ENCODE measurements at regions not wholly inside any gene's neighbourhood (a gene's known extent, or its start where the extent isn't known, plus 50 kb on each side); places are given as distances from the start of the nearest gene placed in this dataset.

DNA sequence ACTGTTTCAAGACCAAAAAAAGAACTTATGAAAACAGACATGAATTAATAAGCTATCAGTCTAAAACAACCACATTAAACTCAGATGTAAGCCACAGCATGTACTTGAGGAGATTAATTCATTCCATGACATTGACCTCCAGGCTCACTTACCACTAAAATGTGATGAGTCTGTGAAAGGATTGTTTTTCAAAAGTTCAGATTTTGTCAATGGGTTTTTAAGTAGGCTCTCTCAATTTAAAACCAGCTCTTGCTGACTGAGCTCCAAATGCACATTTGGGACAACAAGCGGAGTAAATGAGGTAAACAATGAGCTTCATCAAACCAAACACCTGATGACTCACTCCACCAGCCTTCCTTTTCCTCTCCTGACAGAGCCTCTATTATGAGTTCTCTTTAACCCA lies 197.0 kb downstream of the SIM1 start:
- POLR2A ChIA-PET (ENCODE audit: low non-redundant PET), result no interaction called here
- no peak for DNase-seq (ENCODE audit: low spot score)

GRCh38 chr6:100266494-100267401 lies 198.0 kb downstream of the SIM1 start:
- ChIA-PET POLR2A (ENCODE audit: low non-redundant PET) (no interaction called here), CTCF (no interaction called here)
- no TSS peak for BruUV-seq (replicated peaks)
- H3K9me3 ChIP-seq (ENCODE audit: low read depth, low read length, poor library complexity, severe bottlenecking), result no peaks in the 10 kb centered on the region
- H3K27ac ChIP-seq (ENCODE audit: low read depth, low read length, poor library complexity, severe bottlenecking), result no peak overlapping the region
- H3K27me3 ChIP-seq (replicated peaks; ENCODE audit: insufficient read depth, low read depth, low read length, poor library complexity), result no peaks in the 10 kb centered on the region
- H3K4me3 ChIP-seq (ENCODE audit: low read depth, low read length, poor library complexity, severe bottlenecking), result no peak overlapping the region
- no peaks in the 10 kb centered on the region for H3K4me1 ChIP-seq (ENCODE audit: insufficient read depth, low read length, poor library complexity, severe bottlenecking)
- H3K36me3 ChIP-seq (ENCODE audit: insufficient read depth, low read length, poor library complexity, severe bottlenecking), result no peaks in the 10 kb centered on the region
- TF ChIP-seq, protein P1, sequence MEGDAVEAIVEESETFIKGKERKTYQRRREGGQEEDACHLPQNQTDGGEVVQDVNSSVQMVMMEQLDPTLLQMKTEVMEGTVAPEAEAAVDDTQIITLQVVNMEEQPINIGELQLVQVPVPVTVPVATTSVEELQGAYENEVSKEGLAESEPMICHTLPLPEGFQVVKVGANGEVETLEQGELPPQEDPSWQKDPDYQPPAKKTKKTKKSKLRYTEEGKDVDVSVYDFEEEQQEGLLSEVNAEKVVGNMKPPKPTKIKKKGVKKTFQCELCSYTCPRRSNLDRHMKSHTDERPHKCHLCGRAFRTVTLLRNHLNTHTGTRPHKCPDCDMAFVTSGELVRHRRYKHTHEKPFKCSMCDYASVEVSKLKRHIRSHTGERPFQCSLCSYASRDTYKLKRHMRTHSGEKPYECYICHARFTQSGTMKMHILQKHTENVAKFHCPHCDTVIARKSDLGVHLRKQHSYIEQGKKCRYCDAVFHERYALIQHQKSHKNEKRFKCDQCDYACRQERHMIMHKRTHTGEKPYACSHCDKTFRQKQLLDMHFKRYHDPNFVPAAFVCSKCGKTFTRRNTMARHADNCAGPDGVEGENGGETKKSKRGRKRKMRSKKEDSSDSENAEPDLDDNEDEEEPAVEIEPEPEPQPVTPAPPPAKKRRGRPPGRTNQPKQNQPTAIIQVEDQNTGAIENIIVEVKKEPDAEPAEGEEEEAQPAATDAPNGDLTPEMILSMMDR (conservative IDR thresholded peaks at IDR 0.05; ENCODE audit: low read depth, low read length), result no peak
- no peak for TF ChIP-seq EZH2 (IDR thresholded peaks at IDR 0.05; ENCODE audit: borderline replicate concordance, low read depth, low read length, poor library complexity, severe bottlenecking)
- no peak for DNase-seq (ENCODE audit: low spot score)
- intact Hi-C loops (cut with micrococcal nuclease; ENCODE audit: unreplicated experiment), result no loop called here

More for the DNA sequence above, 197.0 kb downstream of the SIM1 start:
- CTCF ChIA-PET, result no interaction called here
- TF ChIP-seq EZH2 (IDR thresholded peaks at IDR 0.05; ENCODE audit: borderline replicate concordance, low read depth, low read length, poor library complexity, severe bottlenecking), result no peak
- TF ChIP-seq, protein P1 (conservative IDR thresholded peaks at IDR 0.05; ENCODE audit: low read depth, low read length), result no peak
- Histone ChIP-seq H3K36me3 (ENCODE audit: insufficient read depth, low read length, poor library complexity, severe bottlenecking) (no peaks in the 10 kb centered on the region), H3K27me3 (replicated peaks; ENCODE audit: insufficient read depth, low read depth, low read length, poor library complexity) (no peaks in the 10 kb centered on the region), H3K9me3 (ENCODE audit: low read depth, low read length, poor library complexity, severe bottlenecking) (no peaks in the 10 kb centered on the region), H3K4me3 (ENCODE audit: low read depth, low read length, poor library complexity, severe bottlenecking) (no peak overlapping the region), H3K27ac (ENCODE audit: low read depth, low read length, poor library complexity, severe bottlenecking) (no peak overlapping the region), H3K4me1 (ENCODE audit: insufficient read depth, low read length, poor library complexity, severe bottlenecking) (no peaks in the 10 kb centered on the region)
- BruUV-seq (replicated peaks), result no TSS peak
- intact Hi-C loops (cut with micrococcal nuclease; ENCODE audit: unreplicated experiment), result no loop called here

GRCh38 chr6:100262086-100262485 lies 202.6 kb downstream of the SIM1 start:
- no peak overlapping the region for H3K27ac ChIP-seq (ENCODE audit: low read depth, low read length, poor library complexity, severe bottlenecking)
- DNase-seq (ENCODE audit: low spot score), result no peak
- H3K4me1 ChIP-seq (ENCODE audit: insufficient read depth, low read length, poor library complexity, severe bottlenecking), result no peaks in the 10 kb centered on the region
- no peak for TF ChIP-seq EZH2 (IDR thresholded peaks at IDR 0.05; ENCODE audit: borderline replicate concordance, low read depth, low read length, poor library complexity, severe bottlenecking)
- TF ChIP-seq, protein P1 (conservative IDR thresholded peaks at IDR 0.05; ENCODE audit: low read depth, low read length), result no peak
- H3K27me3 ChIP-seq (replicated peaks; ENCODE audit: insufficient read depth, low read depth, low read length, poor library complexity), result no peaks in the 10 kb centered on the region
- CTCF ChIA-PET, result interaction anchor here (0.6 kb wide), 1 partner anchor 204 kb away, joined by 3 read pairs; no protein-coding TSS in a partner anchor
- intact Hi-C loops (cut with micrococcal nuclease; ENCODE audit: unreplicated experiment), result no loop called here
- POLR2A ChIA-PET (ENCODE audit: low non-redundant PET), result no interaction called here
- no peaks in the 10 kb centered on the region for H3K36me3 ChIP-seq (ENCODE audit: insufficient read depth, low read length, poor library complexity, severe bottlenecking)
- BruUV-seq (replicated peaks), result no TSS peak
- H3K9me3 ChIP-seq (ENCODE audit: low read depth, low read length, poor library complexity, severe bottlenecking), result no peaks in the 10 kb centered on the region
- H3K4me3 ChIP-seq (ENCODE audit: low read depth, low read length, poor library complexity, severe bottlenecking), result no peak overlapping the region

Data from A673 (cell line).